HG03066 (cell line): ENCODE measurements at regions not wholly inside any gene's neighbourhood (a gene's known extent, or its start where the extent isn't known, plus 50 kb on each side); places are given as distances from the start of the nearest gene placed in this dataset.
"Not testable (repeated sequence)": the region's sequence is repeated elsewhere in the genome, so short reads cannot be mapped to it uniquely, and the experiment has no call there.

ENCODE experiments used
- ATAC-seq: cut with Tn5 transposase; IDR thresholded peaks from one replicate; pipeline ENCODE4 v1.9.1; 2021; ENCODE audit warnings: low read depth; ENCODE audit not compliant: unreplicated experiment

DNA sequence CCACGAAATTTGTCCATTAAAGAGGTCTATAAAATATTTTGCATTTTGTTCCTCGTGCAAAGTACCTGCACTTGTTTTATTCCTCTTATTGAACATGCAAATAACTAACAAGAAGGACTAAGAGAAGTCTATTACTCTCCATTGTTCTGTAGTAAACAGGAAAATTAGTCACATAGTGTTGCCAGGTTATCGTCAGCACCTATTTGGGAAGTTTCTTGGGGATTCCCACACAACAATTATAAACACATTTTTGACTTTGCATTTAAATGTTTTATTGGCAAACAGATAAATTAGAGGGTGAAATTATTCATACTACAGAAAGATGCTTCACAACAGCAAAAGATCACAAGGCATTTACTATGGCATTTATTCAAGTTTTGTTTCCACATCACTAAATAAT, 174.5 kb downstream of the ZC3H11B start:
- ATAC-seq, result no peak

DNA sequence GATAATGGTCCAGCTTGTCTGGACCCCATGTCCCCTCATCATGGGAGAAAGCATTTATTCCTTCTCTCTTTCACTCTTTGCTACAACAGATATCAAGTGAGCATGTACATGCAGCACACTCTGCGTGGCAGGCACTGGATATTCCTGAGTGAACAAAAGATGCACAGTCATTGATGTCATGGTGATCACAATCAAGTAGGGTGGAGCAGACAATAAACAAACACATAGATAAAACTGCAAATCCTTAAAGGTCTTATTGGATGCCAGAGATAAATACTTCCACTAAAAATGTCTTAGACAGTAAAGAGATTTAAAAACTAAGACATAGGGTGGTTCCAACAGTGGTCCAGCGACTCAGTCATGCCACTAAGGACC, 178.0 kb downstream of the ZC3H11B start:
- no peak for ATAC-seq

DNA sequence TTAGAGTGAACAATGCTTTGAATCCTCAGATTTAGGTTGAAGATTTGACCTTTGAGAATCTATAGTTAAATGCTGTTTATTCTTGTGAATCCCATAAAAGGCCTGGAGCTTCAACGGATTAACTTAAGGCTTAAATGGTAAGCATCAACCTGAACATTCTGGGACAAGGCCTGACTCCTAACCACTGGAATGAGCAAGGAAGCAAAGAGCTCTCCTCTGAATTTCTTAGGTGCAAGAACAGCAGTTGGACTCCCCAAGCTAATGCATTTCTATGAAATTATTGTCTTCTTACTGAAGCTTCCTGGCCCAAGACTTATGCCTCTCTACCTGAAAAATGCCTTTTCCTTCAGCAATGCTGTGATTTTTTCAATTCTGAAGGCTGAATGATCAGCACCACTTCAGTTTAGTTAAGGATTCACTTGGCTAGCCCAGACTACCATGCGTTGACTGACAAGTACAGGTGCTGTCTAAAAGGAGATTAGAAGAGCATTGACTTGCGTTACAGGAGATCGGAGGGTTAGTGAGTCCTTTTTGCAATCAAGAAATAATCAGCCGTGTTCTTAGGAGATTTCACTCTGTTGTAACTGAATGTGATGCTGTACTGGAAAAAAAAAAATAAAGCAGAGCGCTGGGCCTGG, 178.5 kb downstream of the ZC3H11B start:
- ATAC-seq, result no peak

DNA sequence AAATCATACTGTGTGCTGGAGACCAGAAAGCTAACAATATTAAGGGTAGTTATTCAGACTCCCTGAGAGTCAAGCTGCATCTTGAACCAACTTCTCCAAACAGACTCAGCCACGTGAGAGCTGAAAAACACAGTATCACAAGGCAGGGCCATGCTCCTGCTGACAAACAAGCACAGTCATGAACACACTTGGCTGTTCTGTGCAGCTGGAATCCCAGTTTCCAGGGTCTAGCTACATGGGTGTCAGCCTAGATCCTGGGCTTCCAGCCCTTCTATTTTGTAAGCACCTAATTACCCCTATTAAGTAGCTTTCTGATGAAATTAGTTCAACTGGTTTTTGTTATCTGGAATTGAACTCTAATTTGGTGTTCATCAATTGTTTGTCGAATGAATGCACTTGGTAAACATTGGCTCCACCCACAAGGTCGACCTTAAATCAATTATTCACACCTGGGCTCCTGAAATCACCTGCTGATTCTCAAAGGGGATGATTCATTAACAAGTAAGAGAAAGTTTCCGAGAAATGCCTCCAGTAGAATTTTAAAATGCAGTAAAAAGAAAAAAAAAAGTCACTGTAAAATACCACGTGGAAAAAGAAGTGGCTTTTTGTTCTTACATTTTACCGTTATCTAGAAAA, 179.3 kb downstream of the ZC3H11B start:
- ATAC-seq, result no peak

DNA sequence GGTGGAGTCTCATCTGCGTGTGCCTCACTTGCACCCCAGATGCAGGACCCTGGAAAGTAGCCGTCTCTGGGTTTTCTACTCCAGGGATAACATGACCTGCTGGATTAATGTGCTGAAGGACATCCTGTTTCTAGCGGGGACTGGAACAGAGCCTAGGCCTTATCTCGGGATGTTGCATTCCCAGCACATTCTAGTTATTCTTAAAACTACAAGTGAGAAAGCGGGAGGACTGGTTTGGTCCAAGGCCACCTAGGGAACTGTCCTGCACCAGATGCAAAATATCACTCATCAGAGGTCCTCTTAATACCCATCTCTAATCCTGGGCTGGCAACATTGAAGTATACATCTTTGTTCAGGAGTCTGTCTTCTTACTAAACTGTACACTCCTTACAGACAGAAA, 179.9 kb downstream of the ZC3H11B start:
- no peak for ATAC-seq

DNA sequence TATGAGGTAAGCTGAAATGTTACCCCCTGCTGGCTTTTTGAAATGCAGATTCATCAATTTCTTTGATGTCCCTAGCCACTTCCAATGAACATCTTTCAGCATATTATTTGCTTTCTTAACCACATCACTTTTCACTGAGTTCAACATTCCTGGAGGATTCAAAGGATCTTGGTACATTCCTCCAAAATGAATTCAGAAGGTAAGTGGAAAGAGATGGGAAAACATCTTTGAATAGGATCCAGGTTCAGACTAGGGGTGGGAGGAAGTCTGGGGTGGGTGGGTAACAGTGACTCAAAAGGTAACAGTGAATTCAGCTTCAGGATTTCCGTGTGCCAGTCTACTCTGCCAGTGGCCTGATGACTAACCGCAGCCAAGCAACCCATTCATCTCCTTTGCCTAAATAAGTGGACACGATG, 180.7 kb downstream of the ZC3H11B start:
- no peak for ATAC-seq

DNA sequence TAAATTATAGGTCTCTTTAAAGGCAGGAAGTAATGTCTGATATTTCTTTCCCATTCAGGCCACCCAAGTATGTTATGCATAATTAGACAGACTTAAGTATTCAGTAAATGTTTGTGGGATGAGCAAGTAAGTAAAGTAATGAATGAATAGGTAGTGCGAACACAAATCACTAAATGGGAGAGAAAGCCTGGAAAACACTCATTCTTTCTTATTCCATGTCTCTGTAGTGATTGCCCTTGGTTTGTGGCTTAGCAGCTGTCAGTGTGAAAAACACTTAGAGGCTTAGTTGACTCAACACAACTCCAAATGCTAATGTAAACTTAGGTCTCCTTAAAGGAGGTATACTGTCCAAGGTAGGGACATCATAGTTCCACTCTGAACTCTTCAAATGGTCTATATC, 182.5 kb downstream of the ZC3H11B start:
- ATAC-seq, result no peak

DNA sequence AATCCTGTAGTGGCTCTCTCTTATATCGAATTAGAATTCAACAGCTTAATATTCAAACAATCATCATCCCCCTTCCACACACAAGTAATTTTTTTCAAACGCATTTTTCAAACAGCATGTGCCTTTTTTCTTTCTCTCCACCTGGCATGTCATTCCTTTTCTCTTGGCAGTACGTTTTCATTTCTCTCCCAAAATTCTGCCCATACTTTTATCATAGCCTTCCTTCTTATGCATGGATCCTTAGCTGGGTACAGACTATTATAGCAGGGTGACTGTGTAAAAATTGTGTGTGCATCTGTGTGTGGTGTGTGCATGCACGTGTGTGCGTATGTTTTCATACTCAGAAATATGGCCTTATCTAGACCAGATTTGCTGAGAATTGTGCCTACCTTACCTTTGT, 184.3 kb downstream of the ZC3H11B start:
- no peak for ATAC-seq

DNA sequence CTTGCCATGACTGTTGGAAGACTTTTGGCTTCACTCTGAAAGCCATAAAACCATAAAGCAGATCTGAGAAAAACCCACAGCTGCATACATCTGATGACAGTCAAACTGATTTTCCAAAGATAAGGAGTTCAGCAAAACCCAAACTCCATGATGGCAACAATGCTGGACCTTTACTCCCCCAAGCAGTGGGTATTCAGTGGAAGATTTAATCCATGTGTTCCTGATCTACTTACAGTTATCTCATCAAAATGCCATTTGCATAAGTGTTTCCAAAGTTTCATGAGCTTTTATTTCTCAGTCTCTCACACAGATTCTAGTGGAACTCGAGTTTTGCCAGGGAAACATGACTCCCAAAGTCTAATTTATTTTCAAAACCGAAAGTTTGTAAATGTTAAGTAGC, 184.9 kb downstream of the ZC3H11B start:
- no peak for ATAC-seq

DNA sequence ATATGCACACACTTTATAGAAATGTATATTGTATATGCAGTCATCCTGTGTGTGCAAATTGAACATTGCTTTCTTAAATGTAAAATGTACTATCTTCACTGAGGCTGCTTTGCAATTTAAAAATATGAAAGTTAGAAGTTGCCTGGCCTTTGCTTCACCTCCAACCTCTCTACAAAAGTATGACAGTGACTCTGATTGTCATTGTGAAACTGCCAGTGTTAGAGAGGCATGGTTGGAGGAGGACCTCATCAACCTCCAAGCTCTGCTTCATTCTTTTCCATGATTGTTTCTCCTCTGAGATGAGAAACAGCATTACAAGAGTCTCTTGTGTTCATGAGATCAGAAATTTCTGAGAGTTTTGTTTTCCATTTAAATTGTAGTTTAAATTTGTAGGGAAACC, 185.5 kb downstream of the ZC3H11B start:
- ATAC-seq, result peak; percentile 49

DNA sequence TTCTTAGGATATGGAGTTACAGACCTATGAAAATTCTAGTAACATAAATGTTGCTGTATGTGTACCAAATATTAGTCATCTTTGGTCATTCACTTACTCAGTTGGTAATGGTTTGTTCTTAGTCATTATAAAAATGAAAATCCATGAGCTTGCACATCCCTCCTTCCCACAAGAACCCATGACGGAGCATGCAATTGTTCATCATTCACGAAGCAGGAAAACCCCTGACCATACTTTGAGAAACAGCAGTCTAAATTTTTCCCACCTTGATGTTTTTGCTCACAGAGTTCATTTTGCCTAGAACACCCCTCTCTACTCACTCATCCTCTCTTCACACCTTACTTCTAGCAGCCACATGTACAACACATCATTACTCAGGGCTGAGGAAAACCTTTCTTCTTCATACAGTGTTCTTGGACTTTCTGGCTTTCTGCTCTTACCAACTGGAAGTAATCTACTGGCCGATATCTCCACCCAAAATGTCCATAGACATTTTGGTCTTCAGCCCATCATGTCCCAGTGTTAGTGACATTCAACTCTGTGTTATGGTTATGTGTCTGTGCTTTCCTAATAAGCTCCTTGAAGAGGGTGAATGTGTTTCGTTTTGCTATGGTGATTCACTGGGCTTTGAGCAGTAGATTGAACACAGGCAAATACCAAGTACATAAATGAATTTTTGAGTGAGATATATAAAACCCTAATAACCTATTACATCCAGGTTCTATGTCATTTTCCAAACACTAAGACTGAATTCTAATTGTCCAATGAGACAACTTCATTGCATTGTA, 189.9 kb downstream of the ZC3H11B start:
- no peak for ATAC-seq

DNA sequence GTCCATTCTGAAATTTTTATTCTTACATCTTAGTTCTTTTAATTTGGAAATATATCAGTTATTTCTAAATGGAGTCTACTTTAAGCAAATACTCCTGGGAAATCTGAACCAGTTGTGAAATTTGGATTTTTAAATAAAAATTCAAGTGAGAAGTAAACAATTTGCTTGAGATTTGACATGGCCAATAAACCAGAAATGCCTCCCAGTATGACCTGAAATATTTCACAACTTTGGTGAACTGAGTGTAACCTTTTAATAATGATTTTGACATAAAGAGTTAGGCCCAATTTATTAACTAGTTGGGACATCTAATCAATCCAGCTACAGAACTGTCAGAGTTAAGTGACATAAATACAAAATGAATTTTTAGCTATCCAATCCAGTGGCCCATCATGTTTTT, 192.0 kb downstream of the ZC3H11B start:
- no peak for ATAC-seq

DNA sequence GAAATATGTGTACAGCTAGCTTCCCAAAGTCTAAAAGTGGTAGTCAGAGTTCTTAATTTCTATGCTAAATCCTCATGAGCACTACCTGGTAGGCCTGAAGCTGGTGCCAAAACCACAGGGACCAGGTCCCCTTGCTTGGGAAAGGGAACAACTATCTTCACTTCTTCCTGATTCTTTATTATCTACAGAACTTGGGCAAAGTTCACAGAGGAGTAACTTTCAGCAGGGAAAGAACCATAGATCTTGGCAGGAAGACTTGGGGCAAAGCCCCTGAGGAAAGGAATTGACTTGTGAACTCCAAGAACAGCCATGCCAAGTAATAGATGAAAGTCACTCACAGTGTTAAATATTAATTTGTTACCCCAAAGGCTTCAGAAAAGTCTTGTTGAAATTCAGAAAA, 193.0 kb downstream of the ZC3H11B start:
- ATAC-seq, result no peak

DNA sequence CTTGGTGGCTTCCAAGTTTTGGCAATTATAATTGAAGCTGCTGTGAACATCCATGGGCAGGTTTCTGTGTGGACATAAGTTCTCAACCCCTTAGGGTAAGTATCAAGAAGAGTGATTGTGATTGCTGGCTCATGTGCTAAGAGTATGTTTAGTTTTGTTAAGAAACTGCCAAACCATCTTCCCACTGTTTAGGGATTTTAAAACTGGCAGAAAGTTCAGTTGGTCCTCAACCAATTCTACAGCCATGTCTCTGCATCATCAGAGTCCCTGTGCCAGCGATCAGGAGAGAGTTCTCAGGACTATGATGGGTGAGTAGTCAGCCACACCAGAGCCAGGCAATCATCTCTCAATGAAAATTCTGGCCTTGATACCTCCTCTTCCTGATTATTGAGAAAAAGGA, 193.8 kb downstream of the ZC3H11B start:
- ATAC-seq, result no peak

DNA sequence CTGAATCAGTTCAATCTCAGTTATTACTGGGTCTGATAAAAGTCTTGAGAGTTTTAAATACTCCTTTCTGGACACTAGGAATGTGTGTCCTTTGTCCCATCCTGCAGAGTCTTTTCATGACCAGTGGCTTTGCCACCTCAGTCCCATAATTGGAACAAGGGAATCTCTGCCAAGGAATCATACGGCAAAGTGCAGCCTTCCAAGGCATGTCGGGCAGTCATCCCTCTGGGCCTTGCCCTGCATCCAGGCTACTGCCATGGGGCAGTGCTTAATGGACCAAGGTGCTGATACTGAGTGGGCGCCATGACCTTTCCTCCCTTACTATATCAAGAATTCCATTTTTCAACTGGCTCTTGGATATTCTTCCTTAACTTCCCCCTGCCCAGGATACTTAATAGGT, 195.3 kb downstream of the ZC3H11B start:
- ATAC-seq, result no peak

DNA sequence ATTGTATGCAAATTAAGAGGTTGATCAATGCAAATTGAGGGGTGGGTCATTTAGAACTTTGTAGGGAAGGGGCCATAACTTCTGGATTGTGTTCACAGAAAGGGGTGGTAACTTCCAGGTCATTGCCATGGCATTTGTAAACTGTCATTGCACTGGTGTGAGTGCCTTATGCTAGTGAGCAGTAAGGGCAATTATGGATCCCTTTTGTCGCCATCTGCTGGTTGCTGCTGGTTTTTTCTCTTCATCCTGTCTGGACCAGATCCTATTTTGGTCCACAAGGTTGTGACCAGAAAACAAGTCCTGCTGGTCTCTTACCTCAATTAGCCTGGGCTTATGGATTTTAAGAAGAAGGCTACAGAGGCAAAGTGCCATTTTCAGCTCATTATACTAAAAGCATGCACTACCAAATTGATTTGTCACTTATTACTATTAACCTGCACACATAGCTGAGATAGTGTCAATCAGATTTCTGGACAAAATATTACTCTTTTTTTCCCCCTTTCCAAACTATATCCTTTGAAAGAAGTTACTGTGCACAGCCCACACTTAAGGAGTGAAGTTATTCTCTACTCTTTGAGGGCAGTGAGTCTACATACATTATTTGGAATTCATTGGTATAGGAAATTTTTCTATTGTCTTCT, 196.2 kb downstream of the ZC3H11B start:
- no peak for ATAC-seq

DNA sequence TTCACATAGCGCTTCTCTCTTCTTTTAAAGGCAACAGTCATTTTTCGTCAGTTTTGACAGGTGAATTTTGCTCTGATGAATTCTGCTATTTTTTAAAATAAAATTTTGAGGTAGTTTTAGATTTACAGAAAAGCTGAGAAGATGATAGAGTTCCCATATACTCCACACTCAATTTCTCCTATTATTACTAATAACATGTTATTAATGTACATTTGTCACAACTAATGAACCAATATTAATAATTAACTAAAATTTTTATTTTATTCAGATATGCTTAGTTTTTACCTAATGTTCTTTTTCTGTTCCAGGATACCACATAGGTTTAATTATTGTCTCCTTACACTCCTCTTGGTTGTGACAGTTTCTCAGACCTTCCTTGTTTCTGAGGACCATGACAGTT, 197.0 kb downstream of the ZC3H11B start:
- ATAC-seq, result no peak

DNA sequence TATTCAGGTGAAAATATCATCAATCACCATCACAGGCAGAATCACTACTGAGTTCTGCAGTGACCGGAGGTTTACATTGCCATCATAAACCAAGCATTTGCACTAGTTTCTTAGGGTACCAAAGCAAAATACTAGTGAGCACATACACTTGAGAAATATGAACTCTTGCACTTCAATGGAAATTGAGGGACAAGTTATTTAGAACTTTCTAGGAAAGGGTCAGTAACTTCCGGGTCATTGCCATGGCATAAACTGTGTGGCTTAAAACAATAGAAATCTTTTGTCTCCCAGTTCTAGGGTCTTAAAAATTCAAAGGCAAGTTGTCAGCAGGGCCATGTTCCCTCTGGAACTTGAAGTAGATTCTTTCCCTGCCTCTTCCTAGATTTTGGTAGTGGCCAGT, 197.5 kb downstream of the ZC3H11B start:
- no peak for ATAC-seq

DNA sequence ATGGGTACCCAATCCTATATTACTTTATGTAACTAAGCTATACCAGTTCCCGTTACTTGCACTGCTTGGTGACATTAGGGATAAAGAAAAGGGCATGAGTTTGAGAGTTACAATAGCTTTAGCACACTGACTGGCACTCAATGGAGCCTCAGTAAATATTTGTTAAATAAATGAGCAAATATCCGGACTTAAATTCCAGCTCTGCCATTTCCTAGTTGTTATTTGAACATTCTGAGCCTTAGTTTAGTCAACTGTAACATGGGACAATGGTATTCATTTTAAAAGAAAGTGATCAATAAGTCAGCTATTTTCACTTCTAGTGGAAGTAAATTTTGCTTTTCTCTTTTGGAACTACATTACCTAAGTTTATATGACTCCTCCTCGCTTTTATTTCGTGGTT, 198.7 kb downstream of the ZC3H11B start:
- no peak for ATAC-seq

DNA sequence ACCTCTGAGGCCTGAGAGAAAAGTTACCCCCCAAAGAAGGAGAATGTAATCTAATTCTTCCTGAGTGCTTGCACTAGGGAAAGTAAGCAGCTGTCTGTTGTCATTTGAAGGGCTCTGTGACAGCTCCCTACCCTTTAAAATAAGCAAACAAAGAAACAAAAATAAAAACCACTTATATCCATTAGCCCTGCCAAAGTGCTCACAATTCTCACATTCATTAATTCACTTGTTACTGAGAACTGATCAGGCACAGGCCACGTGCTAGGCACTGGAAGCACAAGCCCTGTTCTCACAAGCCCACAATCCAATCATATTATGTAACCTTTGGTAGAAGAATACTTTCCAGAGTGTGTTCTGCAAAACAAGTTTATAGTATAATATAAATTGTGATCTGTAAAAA, 199.4 kb downstream of the ZC3H11B start:
- no peak for ATAC-seq

DNA sequence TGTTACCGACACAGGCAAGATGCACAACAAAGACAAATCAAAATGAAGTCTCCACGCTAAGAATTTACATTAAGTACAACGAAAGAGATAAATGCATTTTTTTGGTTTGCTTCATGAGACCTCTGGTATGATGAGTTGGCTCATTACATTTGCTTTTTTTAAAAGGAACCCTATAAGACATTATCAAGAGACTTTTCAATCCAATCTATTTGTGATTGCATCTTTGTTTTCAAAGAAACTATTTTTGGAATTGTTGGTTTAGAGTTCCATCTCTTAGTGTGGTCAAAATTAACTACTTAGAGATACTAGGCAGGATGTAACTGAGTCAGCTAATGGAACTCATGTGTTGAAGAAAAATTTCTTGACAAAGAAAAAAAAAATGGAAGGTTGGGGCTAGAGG, 200.1 kb downstream of the ZC3H11B start:
- ATAC-seq, result no peak

DNA sequence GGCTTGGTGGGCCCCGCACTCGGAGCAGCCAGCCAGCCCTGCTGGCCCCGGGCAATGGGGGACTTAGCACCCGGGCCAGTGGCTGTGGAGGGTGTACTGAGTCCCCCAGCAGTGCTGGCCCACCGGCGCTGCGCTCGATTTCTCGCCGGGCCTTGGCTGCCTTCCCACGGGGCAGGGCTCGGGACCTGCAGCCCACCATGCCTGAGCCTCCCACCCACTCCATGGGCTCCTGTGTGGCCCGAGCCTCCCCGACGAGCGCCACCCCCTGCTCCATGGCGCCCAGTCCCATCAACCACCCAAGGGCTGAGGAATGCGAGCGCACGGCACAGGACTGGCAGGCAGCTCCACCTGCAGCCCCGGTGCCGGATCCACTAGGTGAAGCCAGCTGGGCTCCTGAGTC, 202.2 kb downstream of the ZC3H11B start:
- not testable (repeated sequence) for ATAC-seq
